ENCODE measurements at regions not wholly inside any gene's neighbourhood (a gene's known extent, or its start where the extent isn't known, plus 50 kb on each side); places are given as distances from the start of the nearest gene placed in this dataset.

DNA sequence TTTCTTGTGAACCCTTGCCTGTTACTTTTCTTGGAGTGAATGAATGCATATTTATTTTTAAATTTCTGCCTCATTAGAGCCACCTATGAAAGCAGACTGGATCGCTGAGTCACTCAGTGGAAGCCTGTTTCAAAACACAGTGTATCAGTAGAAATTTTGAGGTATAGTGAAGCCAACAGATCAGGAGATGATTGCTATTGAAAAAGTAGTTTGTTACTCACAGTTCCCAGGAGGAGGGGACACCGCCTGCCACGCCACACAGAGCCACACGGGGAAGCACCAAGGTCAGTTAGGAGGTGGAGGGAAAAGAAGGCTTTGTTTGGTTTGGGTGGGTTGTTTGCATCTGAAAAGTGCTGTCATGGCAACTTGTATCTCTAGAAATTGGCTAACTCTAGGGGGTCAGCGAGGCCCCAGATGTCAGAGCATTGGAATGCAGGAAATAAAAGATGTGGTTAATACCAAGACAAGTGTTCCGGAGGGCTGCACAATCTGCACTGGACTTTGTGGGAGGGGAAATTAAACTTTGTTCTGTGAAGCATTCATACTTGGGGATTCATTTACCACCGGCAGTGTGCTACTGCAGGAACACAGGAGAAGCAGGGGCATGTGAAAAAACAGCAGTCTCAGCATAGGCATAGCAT is 106.4 kb upstream of the SDK1 start:
- DNase-seq (ENCODE audit: low spot score) (no peak), ATAC-seq (ENCODE audit: low read depth) (peak; percentile 73)
- H3K27me3 ChIP-seq (ENCODE audit: insufficient read depth, poor library complexity, severe bottlenecking) = no peaks in the 10 kb centered on the region
- peak overlapping the region; percentile 35 for H3K27ac ChIP-seq (ENCODE audit: poor library complexity, severe bottlenecking)
- H3K36me3 ChIP-seq (ENCODE audit: low read depth) = no peaks in the 10 kb centered on the region
- TF ChIP-seq, protein P1, sequence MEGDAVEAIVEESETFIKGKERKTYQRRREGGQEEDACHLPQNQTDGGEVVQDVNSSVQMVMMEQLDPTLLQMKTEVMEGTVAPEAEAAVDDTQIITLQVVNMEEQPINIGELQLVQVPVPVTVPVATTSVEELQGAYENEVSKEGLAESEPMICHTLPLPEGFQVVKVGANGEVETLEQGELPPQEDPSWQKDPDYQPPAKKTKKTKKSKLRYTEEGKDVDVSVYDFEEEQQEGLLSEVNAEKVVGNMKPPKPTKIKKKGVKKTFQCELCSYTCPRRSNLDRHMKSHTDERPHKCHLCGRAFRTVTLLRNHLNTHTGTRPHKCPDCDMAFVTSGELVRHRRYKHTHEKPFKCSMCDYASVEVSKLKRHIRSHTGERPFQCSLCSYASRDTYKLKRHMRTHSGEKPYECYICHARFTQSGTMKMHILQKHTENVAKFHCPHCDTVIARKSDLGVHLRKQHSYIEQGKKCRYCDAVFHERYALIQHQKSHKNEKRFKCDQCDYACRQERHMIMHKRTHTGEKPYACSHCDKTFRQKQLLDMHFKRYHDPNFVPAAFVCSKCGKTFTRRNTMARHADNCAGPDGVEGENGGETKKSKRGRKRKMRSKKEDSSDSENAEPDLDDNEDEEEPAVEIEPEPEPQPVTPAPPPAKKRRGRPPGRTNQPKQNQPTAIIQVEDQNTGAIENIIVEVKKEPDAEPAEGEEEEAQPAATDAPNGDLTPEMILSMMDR (IDR thresholded peaks at IDR 0.05; ENCODE audit: poor library complexity, severe bottlenecking) = no peak
- peaks cover 2% of the 10 kb centered on the region for H3K9me3 ChIP-seq (ENCODE audit: severe bottlenecking)
- H3K4me3 ChIP-seq (ENCODE audit: severe bottlenecking) = no peak overlapping the region
- H3K4me1 ChIP-seq (ENCODE audit: insufficient read depth, poor library complexity, severe bottlenecking) = no peaks in the 10 kb centered on the region

DNA sequence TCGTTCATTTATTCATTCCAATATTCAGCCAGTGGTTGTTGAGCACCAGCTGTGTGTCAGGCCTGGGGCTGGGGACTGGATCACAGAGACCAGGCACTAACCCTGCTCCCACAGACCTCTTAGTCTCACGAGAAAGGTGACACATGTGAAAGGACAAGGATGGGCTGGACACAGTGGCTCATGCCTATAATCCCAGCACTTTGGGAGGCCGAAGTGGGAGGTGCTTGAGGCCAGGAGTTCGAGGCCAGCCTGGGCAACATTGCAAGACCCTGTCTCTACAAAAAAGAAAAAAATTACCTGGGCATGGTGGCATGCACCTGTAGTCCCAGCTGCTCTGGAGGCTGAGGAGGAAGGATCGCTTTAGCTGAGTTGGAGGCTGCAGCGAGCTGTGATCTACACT is 105.9 kb upstream of the SDK1 start:
- no peaks in the 10 kb centered on the region for H3K36me3 ChIP-seq (ENCODE audit: low read depth)
- no peaks in the 10 kb centered on the region for H3K27me3 ChIP-seq (ENCODE audit: insufficient read depth, poor library complexity, severe bottlenecking)
- DNase-seq (ENCODE audit: low spot score) = no peak

DNA sequence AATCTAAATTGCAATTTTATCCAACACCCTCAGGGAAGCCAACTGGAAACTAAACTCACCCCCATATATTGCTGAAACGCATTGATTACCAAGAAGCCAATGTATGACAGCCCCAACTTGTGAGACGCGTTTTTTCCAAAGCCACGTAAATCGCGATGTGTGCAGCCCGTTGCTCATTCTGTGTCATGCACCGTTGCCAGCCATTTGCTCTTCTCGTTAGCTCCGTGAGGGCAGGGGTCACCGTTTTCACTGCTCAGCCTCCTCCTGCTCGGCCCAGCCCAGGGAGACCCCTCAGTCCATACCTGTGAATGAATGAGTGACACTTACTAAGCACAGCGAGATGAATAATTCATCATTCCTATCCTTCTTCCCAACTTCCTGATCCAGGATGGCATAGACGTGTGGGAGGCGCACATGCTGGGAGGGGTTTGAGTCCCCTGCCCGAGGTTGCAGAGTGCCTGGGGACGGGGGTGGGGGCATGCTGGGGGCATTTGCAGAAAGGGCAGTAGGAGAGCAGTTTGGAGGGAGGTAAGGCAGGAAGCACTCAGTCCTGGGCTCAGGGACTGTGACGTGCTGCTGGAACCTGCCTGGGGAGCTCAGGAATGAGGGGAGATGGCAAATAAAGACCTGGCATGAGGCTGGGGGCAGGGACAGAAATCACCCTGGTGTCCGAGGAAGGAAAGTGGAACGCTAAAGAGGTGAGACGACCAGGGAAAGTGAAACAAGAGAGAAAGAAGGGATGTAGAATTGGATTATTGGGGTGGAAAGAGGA is 104.2 kb upstream of the SDK1 start:
- no peak for ATAC-seq (ENCODE audit: low read depth)
- no peaks in the 10 kb centered on the region for H3K27me3 ChIP-seq (ENCODE audit: insufficient read depth, poor library complexity, severe bottlenecking)
- no peaks in the 10 kb centered on the region for H3K36me3 ChIP-seq (ENCODE audit: low read depth)
- TF ChIP-seq, protein P1 (IDR thresholded peaks at IDR 0.05; ENCODE audit: poor library complexity, severe bottlenecking) = no peak
- no peak for DNase-seq (ENCODE audit: low spot score)
- H3K27ac ChIP-seq (ENCODE audit: poor library complexity, severe bottlenecking) = no peak overlapping the region
- no peaks in the 10 kb centered on the region for H3K4me1 ChIP-seq (ENCODE audit: insufficient read depth, poor library complexity, severe bottlenecking)
- peaks cover 2% of the 10 kb centered on the region for H3K9me3 ChIP-seq (ENCODE audit: severe bottlenecking)
- H3K4me3 ChIP-seq (ENCODE audit: severe bottlenecking) = no peak overlapping the region

More for the DNA sequence above, 105.9 kb upstream of the SDK1 start:
- no peak for ATAC-seq (ENCODE audit: low read depth)
- peaks cover 2% of the 10 kb centered on the region for H3K9me3 ChIP-seq (ENCODE audit: severe bottlenecking)
- no peaks in the 10 kb centered on the region for H3K4me1 ChIP-seq (ENCODE audit: insufficient read depth, poor library complexity, severe bottlenecking)
- H3K27ac ChIP-seq (ENCODE audit: poor library complexity, severe bottlenecking) = peak overlapping the region; percentile 35
- TF ChIP-seq, protein P1 (IDR thresholded peaks at IDR 0.05; ENCODE audit: poor library complexity, severe bottlenecking) = no peak
- no peak overlapping the region for H3K4me3 ChIP-seq (ENCODE audit: severe bottlenecking)

DNA sequence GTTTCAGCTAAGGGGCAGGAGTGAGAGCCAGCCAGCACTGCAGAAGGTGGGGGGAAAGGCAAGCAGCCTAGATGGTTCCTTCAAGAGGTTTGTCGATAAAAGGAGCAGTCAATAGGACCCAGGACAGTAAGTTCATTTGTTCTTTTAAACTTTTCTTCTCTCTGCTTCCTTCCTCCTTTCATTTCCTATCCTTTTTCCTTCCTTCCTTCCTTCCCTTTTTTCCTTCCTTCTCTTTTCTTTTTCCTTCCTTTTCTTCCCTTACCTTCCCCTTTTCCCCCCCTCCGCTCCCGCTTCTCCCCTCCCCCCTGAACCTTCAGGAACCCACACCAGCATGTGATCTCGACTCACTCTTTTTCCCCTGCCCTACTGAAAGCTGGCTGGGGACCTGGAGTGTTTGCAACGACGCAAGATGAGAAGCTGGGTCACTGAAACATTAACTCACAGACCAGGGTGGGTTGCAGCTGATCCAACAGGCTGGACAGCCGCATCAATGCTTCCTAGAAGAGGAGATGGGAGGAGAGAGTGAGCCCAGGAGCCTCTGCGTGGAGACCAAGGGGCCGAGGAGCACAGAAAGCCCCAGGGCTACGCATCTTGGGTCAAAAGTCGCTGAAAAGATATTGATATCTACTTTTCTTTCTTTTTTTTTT is 103.4 kb upstream of the SDK1 start:
- Histone ChIP-seq H3K4me3 (ENCODE audit: severe bottlenecking) (no peak overlapping the region), H3K36me3 (ENCODE audit: low read depth) (no peaks in the 10 kb centered on the region), H3K4me1 (ENCODE audit: insufficient read depth, poor library complexity, severe bottlenecking) (no peaks in the 10 kb centered on the region), H3K9me3 (ENCODE audit: severe bottlenecking) (peaks cover 2% of the 10 kb centered on the region), H3K27me3 (ENCODE audit: insufficient read depth, poor library complexity, severe bottlenecking) (no peaks in the 10 kb centered on the region), H3K27ac (ENCODE audit: poor library complexity, severe bottlenecking) (no peak overlapping the region)
- DNase-seq (ENCODE audit: low spot score) (no peak), ATAC-seq (ENCODE audit: low read depth) (no peak)
- TF ChIP-seq, protein P1 (IDR thresholded peaks at IDR 0.05; ENCODE audit: poor library complexity, severe bottlenecking) = no peak
